Naive B cell (primary cell): ENCODE measurements at regions not wholly inside any gene's neighbourhood (a gene's known extent, or its start where the extent isn't known, plus 50 kb on each side); places are given as distances from the start of the nearest gene placed in this dataset.

Experiments used
- ATAC-seq, 2 donors: fragments of 150-1000 bp; cut with Tn5 transposase; 2 replicates each; pipeline ENCODE4 v1.10.0; 2021; ENCODE audit warnings: low read depth in 2 of 2, mild to moderate bottlenecking in 2 of 2, moderate library complexity in 2 of 2
- DNase-seq: peaks from one replicate; pipeline ENCODE4 v3.0.0; 2022
- H3K27ac Mint-ChIP-seq, 6 donors: one replicate each; pipeline ENCODE4 v1.8.0; 2020 to 2022; ENCODE audit warnings: mild to moderate bottlenecking in 6 of 6, mixed read lengths in 6 of 6, moderate library complexity in 5 of 6, inconsistent platforms in 2 of 6
- H3K27me3 Mint-ChIP-seq, 3 donors: one replicate each; pipeline ENCODE4 v1.8.0; 2021 to 2022; ENCODE audit warnings: mixed read lengths in 3 of 3, mild to moderate bottlenecking in 1 of 3
- H3K36me3 Mint-ChIP-seq, 2 donors: one replicate each; pipeline ENCODE4 v1.8.0; 2020 to 2022; ENCODE audit warnings: mixed read lengths in 2 of 2, inconsistent platforms in 1 of 2, mild to moderate bottlenecking in 1 of 2
- H3K4me1 Mint-ChIP-seq, 3 donors: one replicate each; pipeline ENCODE4 v1.8.0; 2020 to 2022; ENCODE audit warnings: mixed read lengths in 3 of 3, inconsistent platforms in 1 of 3, mild to moderate bottlenecking in 1 of 3, moderate library complexity in 1 of 3
- H3K4me3 Mint-ChIP-seq, 8 donors: one replicate each; pipeline ENCODE4 v1.8.0; 2020 to 2022; ENCODE audit warnings: mild to moderate bottlenecking in 8 of 8, mixed read lengths in 8 of 8, moderate library complexity in 8 of 8, inconsistent platforms in 2 of 8
- H3K9me3 Mint-ChIP-seq, 7 donors: one replicate each; pipeline ENCODE4 v1.8.0; 2020 to 2022; ENCODE audit warnings: mixed read lengths in 7 of 7, mild to moderate bottlenecking in 5 of 7, inconsistent platforms in 2 of 7, moderate library complexity in 1 of 7

- no peaks in the 10 kb centered on the region for H3K36me3 Mint-ChIP-seq
- peaks cover 3 to 7% (median 5%) of the 10 kb centered on the region in 7 donors for H3K9me3 Mint-ChIP-seq
- no peaks in the 10 kb centered on the region for H3K4me1 Mint-ChIP-seq
- no peak overlapping the region for H3K27ac Mint-ChIP-seq
- DNase-seq (no peak), ATAC-seq (no peak)
- H3K27me3 Mint-ChIP-seq, result no peaks in the 10 kb centered on the region
- H3K4me3 Mint-ChIP-seq, result no peak overlapping the region
These were observed 126.9 kb upstream of the GIMD1 start for GRCh38 chr4:106495476-106495875.

DNA sequence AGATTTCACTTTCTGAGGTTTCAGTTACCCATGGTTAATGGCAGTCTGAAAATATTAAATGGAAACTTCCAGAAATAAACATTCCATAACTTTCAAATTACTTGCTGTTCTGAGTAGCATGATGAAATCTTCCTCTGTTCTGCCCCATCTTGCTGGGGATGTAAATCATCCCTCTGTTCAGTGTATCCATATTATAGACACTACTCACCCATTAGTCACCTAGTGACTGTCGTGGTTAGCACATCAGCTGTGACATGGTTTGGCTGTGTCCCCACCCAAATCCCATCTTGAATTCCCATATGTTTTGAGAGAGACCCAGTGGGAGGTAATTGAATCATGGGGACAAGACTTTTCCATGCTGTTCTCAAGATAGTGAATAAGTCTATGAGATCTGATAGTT lies 125.5 kb upstream of the GIMD1 start:
- Mint-ChIP-seq H3K27ac (no peak overlapping the region), H3K36me3 (no peaks in the 10 kb centered on the region), H3K4me3 (no peak overlapping the region), H3K9me3 (peaks cover 2 to 7% (median 5%) of the 10 kb centered on the region in 7 donors), H3K27me3 (no peaks in the 10 kb centered on the region), H3K4me1 (no peaks in the 10 kb centered on the region)
- no peak for DNase-seq
- no peak for ATAC-seq

DNA sequence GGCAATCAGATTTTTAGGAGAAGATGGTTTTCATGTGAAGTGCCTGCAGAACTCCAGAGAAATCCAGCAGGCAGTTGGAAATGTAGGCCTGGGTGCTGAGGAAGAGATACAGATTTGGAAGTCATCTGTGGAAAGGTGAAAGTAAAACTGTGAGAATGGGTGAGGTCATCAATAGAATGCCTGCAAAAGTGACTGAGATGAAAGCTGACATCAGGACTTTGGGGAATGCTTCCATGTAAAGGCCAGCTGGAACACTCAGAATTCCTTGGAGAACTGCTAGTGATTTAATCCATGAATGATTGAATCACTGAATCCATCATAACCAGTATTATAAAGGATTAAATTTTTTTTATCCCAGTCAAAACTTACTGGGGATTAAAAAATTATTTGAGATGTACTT lies 124.5 kb upstream of the GIMD1 start:
- Mint-ChIP-seq H3K36me3 (no peaks in the 10 kb centered on the region), H3K4me1 (no peaks in the 10 kb centered on the region), H3K4me3 (no peak overlapping the region), H3K27me3 (no peaks in the 10 kb centered on the region), H3K9me3 (peaks cover 0 to 7% (median 3%) of the 10 kb centered on the region in 7 donors), H3K27ac (no peak overlapping the region)
- ATAC-seq, result no peak
- DNase-seq, result no peak

GRCh38 chr4:106486533-106486932 lies 118.0 kb upstream of the GIMD1 start:
- H3K36me3 Mint-ChIP-seq, result no peaks in the 10 kb centered on the region
- ATAC-seq (no peak), DNase-seq (no peak)
- peaks cover 2 to 22% (median 10%) of the 10 kb centered on the region in 7 donors for H3K9me3 Mint-ChIP-seq
- H3K27ac Mint-ChIP-seq, result no peak overlapping the region
- H3K4me3 Mint-ChIP-seq, result no peak overlapping the region
- H3K4me1 Mint-ChIP-seq, result no peaks in the 10 kb centered on the region
- peaks cover 9 to 11% (median 9%) of the 10 kb centered on the region in 3 donors for H3K27me3 Mint-ChIP-seq

DNA sequence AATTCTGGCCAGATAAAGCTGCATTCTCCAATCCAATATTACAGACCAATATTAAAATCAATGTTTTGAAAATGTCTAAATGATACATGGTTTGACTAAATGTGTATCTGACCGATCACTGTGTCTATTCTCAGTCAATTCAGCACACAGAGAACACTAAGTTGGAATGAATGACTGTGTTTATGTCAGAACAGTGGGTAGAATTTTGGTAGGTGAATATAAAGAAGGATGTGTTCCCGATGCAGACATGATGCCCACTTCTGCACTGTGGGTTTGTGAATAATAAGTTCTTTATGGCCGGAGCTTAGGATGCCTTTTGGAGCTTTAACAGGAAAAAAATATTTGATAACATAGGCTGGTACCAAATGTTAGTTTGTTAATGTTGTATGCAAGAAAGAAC lies 113.2 kb upstream of the GIMD1 start:
- Mint-ChIP-seq H3K27ac (no peak overlapping the region), H3K9me3 (peaks cover 0 to 22% (median 8%) of the 10 kb centered on the region in 7 donors)
- no peak for ATAC-seq

DNA sequence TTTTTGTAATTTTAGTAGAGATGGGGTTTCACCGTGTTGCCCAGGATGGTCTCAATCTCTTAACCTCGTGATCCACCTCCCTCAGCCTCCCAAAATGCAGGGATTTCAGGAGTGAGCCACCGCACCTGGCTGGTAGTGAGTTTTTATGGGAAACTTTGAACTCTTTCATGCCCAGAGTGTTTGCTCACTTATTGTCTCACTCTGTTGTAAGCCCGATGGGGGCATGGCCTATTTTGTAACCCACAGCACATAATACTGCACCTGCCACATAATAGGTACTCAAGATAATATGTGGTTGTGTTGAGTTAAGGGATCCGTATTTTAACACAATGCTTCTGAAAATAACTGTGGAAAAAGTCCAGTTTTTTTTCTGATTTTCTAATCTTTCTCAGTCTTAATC lies 109.6 kb upstream of the GIMD1 start:
- peaks cover 0 to 17% (median 2%) of the 10 kb centered on the region in 7 donors for H3K9me3 Mint-ChIP-seq
- H3K4me3 Mint-ChIP-seq, result no peak overlapping the region
- no peak for ATAC-seq

More for the DNA sequence above, 113.2 kb upstream of the GIMD1 start:
- Mint-ChIP-seq H3K4me1 (no peaks in the 10 kb centered on the region), H3K4me3 (no peak overlapping the region), H3K27me3 (peaks cover 8 to 11% (median 9%) of the 10 kb centered on the region in 3 donors), H3K36me3 (no peaks in the 10 kb centered on the region)
- DNase-seq, result no peak

DNA sequence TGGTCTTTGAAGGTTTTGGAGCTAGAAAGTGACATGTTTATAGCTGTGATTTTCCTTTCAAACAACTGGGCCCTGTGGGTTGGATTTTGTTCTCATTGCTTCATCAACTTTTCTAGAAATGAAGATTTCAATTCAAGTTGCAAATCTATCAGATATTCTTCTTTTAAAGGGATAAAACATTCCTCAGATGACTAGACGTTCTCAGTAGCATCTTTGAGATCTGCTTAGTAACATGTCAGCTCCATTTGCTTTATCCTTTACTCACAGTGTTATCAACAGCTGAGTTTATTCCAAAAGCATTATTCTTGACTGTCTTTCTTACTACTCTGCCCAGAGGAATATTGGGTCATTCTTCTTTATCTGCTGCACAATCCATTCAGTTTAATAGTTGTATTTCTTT lies 108.2 kb upstream of the GIMD1 start:
- Mint-ChIP-seq H3K4me3 (no peak overlapping the region), H3K9me3 (peaks cover 0 to 6% (median 1%) of the 10 kb centered on the region in 7 donors), H3K27me3 (no peaks in the 10 kb centered on the region), H3K4me1 (no peaks in the 10 kb centered on the region), H3K27ac (no peak overlapping the region), H3K36me3 (no peaks in the 10 kb centered on the region)
- no peak for ATAC-seq
- DNase-seq, result no peak

More for the DNA sequence above, 109.6 kb upstream of the GIMD1 start:
- Mint-ChIP-seq H3K4me1 (no peaks in the 10 kb centered on the region), H3K36me3 (no peaks in the 10 kb centered on the region), H3K27ac (no peak overlapping the region), H3K27me3 (no peaks in the 10 kb centered on the region)
- DNase-seq, result no peak

GRCh38 chr4:106473515-106473914 lies 104.9 kb upstream of the GIMD1 start:
- Mint-ChIP-seq H3K27ac (no peak overlapping the region), H3K9me3 (peaks cover 0 to 7% (median 2%) of the 10 kb centered on the region in 7 donors), H3K4me1 (no peaks in the 10 kb centered on the region), H3K4me3 (no peak overlapping the region), H3K36me3 (no peaks in the 10 kb centered on the region), H3K27me3 (no peaks in the 10 kb centered on the region)
- DNase-seq (no peak), ATAC-seq (no peak)

- Mint-ChIP-seq H3K36me3 (no peaks in the 10 kb centered on the region), H3K9me3 (peaks cover 4 to 17% (median 6%) of the 10 kb centered on the region in 7 donors)
These were observed 102.6 kb upstream of the GIMD1 start for GRCh38 chr4:106471151-106471550.

DNA sequence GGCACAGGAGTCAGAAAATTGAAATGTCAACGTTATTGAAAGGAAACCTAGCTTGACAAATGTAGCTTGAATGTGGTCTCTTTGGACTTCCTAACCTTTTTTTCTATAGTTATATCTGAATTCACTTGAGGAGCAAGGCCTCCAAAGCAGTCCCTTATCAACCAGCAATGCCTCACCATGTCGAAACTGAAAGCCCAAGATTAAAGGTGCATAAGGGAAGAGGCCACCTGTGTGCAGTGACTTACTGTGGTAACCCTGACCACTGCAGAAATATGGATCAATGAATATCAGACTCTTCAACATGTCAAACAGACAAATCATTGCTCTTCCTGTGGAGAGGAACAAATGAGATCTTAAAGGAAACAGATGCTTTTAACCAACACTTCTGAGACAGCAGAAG lies 95.0 kb upstream of the GIMD1 start:
- Mint-ChIP-seq H3K36me3 (no peaks in the 10 kb centered on the region), H3K27ac (no peak overlapping the region), H3K4me3 (no peak overlapping the region), H3K4me1 (no peaks in the 10 kb centered on the region), H3K27me3 (no peaks in the 10 kb centered on the region), H3K9me3 (peaks cover 0 to 14% (median 5%) of the 10 kb centered on the region in 7 donors)
- DNase-seq (no peak), ATAC-seq (no peak)

More at GRCh38 chr4:106471151-106471550, 102.6 kb upstream of the GIMD1 start:
- ATAC-seq (no peak), DNase-seq (no peak)
- Mint-ChIP-seq H3K27ac (no peak overlapping the region), H3K27me3 (no peaks in the 10 kb centered on the region), H3K4me3 (no peak overlapping the region), H3K4me1 (no peaks in the 10 kb centered on the region)

- DNase-seq (no peak), ATAC-seq (no peak)
- no peak overlapping the region for H3K4me3 Mint-ChIP-seq
- H3K27me3 Mint-ChIP-seq, result peaks cover 0 to 6% (median 0%) of the 10 kb centered on the region in 3 donors
- H3K27ac Mint-ChIP-seq, result no peak overlapping the region
- peaks cover 0 to 2% (median 0%) of the 10 kb centered on the region in 7 donors for H3K9me3 Mint-ChIP-seq
- H3K36me3 Mint-ChIP-seq, result no peaks in the 10 kb centered on the region
- no peaks in the 10 kb centered on the region for H3K4me1 Mint-ChIP-seq
These were observed 86.0 kb upstream of the GIMD1 start for GRCh38 chr4:106454581-106454980.

DNA sequence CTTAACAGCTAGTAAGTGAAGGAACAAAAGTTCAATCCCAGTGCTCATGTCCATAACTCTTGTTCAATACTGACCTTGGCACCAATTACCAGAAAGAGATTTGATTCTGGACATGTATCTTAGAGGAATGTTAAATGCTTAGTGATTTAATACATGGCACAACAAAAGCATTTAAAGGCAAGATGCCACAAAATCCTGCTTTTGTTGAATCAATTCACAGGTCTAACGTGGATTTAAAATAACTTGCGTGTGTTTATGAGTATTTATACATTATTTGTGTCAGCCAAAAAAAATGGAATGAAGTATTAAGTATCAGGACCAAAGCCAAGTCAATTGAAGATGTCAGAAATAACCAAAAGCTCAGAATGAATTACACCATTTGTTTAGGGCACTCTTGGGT lies 85.4 kb upstream of the GIMD1 start:
- Mint-ChIP-seq H3K9me3 (peaks cover 0 to 2% (median 0%) of the 10 kb centered on the region in 7 donors), H3K27me3 (peaks cover 0 to 6% (median 0%) of the 10 kb centered on the region in 3 donors), H3K36me3 (no peaks in the 10 kb centered on the region), H3K27ac (no peak overlapping the region), H3K4me1 (no peaks in the 10 kb centered on the region), H3K4me3 (no peak overlapping the region)
- no peak for ATAC-seq
- DNase-seq, result no peak

- Mint-ChIP-seq H3K36me3 (no peaks in the 10 kb centered on the region), H3K27ac (no peak overlapping the region), H3K4me1 (no peaks in the 10 kb centered on the region), H3K27me3 (peaks cover 0 to 6% (median 0%) of the 10 kb centered on the region in 3 donors), H3K9me3 (peaks cover 0 to 18% (median 5%) of the 10 kb centered on the region in 7 donors), H3K4me3 (no peak overlapping the region)
- ATAC-seq (no peak), DNase-seq (no peak)
These were observed 82.5 kb upstream of the GIMD1 start for GRCh38 chr4:106451091-106451490.

DNA sequence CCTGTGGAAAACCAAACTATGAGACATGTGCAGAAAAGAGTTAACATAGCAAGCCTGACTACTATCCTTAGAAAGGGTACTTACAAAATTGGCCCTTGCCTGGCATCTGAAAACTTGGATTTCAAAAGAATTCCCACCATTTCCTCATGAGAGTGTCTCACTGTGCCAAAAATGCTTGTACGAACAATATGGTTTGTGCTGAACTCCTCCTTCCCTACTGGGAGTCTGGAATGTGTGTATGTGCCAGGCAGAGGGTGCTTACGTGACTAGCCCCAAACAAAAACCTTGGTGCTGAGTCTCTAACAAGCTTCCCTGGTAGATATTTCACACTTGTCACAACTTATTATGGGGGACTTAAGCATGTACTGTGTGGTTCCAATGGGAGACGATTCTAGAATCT lies 81.7 kb upstream of the GIMD1 start:
- ATAC-seq (no peak), DNase-seq (no peak)
- no peaks in the 10 kb centered on the region for H3K4me1 Mint-ChIP-seq
- H3K27ac Mint-ChIP-seq, result no peak overlapping the region
- no peaks in the 10 kb centered on the region for H3K36me3 Mint-ChIP-seq
- no peak overlapping the region for H3K4me3 Mint-ChIP-seq
- H3K27me3 Mint-ChIP-seq, result peaks cover 0 to 6% (median 0%) of the 10 kb centered on the region in 3 donors
- peaks cover 0 to 26% (median 9%) of the 10 kb centered on the region in 7 donors for H3K9me3 Mint-ChIP-seq

- no peak for ATAC-seq
- H3K9me3 Mint-ChIP-seq, result peaks cover 3 to 31% (median 9%) of the 10 kb centered on the region in 7 donors
- DNase-seq, result no peak
These were observed 76.0 kb upstream of the GIMD1 start for GRCh38 chr4:106444557-106444956.

More at GRCh38 chr4:106444557-106444956, 76.0 kb upstream of the GIMD1 start:
- no peak overlapping the region for H3K27ac Mint-ChIP-seq
- H3K27me3 Mint-ChIP-seq, result no peaks in the 10 kb centered on the region
- no peak overlapping the region for H3K4me3 Mint-ChIP-seq
- no peaks in the 10 kb centered on the region for H3K4me1 Mint-ChIP-seq
- no peaks in the 10 kb centered on the region for H3K36me3 Mint-ChIP-seq
